K562 (cell line): ENCODE measurements at regions not wholly inside any gene's neighbourhood (a gene's known extent, or its start where the extent isn't known, plus 50 kb on each side); places are given as distances from the start of the nearest gene placed in this dataset.

ENCODE experiments used
- CCAR2 ChIP-seq: fragments of 200-400 bp; formaldehyde crosslinking; IDR thresholded peaks from 2 replicates; pipeline ENCODE4 v1.6.1; 2017; ENCODE audit warnings: mild to moderate bottlenecking, low read depth, low read length
- E2F5 ChIP-seq: sonication (generic); formaldehyde crosslinking; IDR thresholded peaks from 2 replicates; pipeline ENCODE4 v1.8.0; 2022; ENCODE audit warnings: mild to moderate bottlenecking, missing genetic modification reagents
- POLR2AphosphoS2 ChIP-seq: IDR thresholded peaks from 2 replicates; pipeline ENCODE4 v1.6.1; 2012; ENCODE audit warnings: low read length, improper control_type of control experiment
- ZBTB40 ChIP-seq, 2 experiments: fragments of 450-650 bp in 1 of 2; sonication (generic) in 1 of 2; formaldehyde crosslinking in 1 of 2; IDR thresholded peaks; 2 replicates each; pipeline versions ENCODE4 v1.7.1 to v1.9.0; 2016 to 2022; ENCODE audit warnings: inconsistent platforms in 1 of 2, mild to moderate bottlenecking in 1 of 2, missing genetic modification reagents in 1 of 2

GRCh38 chr14:55930016-55930784 lies 188.0 kb upstream of the PELI2 start (continued):
- TF ChIP-seq ZBTB40 (IDR thresholded peaks at IDR 0.05) (no peak), ZBTB40 (CRISPR knock-in tag; IDR thresholded peaks at IDR 0.05) (no peak), E2F5 (CRISPR knock-in tag) (no peak), CCAR2 (no peak), POLR2AphosphoS2 (no peak)
